Common myeloid progenitor, CD34-positive (primary cell): ENCODE measurements at regions not wholly inside any gene's neighbourhood (a gene's known extent, or its start where the extent isn't known, plus 50 kb on each side); places are given as distances from the start of the nearest gene placed in this dataset.

ENCODE experiments used
- CTCF ChIA-PET: fragments of 350-600 bp; sonication (Branson Sonifier 250); formaldehyde crosslinking; loops from one replicate; lab custom pipeline; 2021; ENCODE audit warnings: antibody characterized with exemption; lab: Charles Lee
- POLR2A ChIA-PET: fragments of 350-600 bp; sonication (Branson Sonifier 250); formaldehyde crosslinking; loops from one replicate; lab custom pipeline; 2021; ENCODE audit warnings: antibody characterized with exemption; lab: Charles Lee
- DNase-seq, 3 donors: peaks; one replicate each; pipeline versions ENCODE4 v3.0.0 to v3.0.0-alpha.2; 2013
- H3K27ac ChIP-seq, 2 experiments: 1 replicate in 1 of 2; 2 replicates in 1 of 2; pipeline ENCODE4 v1.7.0; 2013; ENCODE audit warnings: inconsistent platforms in 2 of 2, low read length in 2 of 2, mild to moderate bottlenecking in 2 of 2, low read depth in 1 of 2, moderate library complexity in 1 of 2; ENCODE audit not compliant: severe bottlenecking in 2 of 2, insufficient read depth in 1 of 2, poor library complexity in 1 of 2
- H3K27me3 ChIP-seq, 5 experiments: replicated peaks in 2 of 5; 1 replicate in 3 of 5; 2 replicates in 2 of 5; pipeline versions ENCODE4 v1.6.1 to v1.7.0; 2013; ENCODE audit warnings: low read length in 4 of 5, mild to moderate bottlenecking in 2 of 5, moderate library complexity in 2 of 5, inconsistent platforms in 1 of 5; ENCODE audit not compliant: insufficient read depth in 5 of 5, control insufficient read depth in 4 of 5
- H3K36me3 ChIP-seq, 4 experiments: 1 replicate in 2 of 4; 2 replicates in 2 of 4; pipeline versions ENCODE4 v1.6.1 to v1.7.0; 2013; ENCODE audit warnings: low read length in 3 of 4, control low read depth in 1 of 4, mild to moderate bottlenecking in 1 of 4; ENCODE audit not compliant: control insufficient read depth in 4 of 4, insufficient read depth in 4 of 4
- H3K4me1 ChIP-seq, 4 experiments: 1 replicate in 3 of 4; 2 replicates in 1 of 4; pipeline versions ENCODE4 v1.6.1 to v1.7.1; 2013; ENCODE audit warnings: low read length in 3 of 4, mild to moderate bottlenecking in 3 of 4, control low read depth in 1 of 4, inconsistent platforms in 1 of 4, moderate library complexity in 1 of 4; ENCODE audit not compliant: control insufficient read depth in 4 of 4, insufficient read depth in 4 of 4; ENCODE audit errors: control extremely low read depth in 1 of 4
- H3K4me3 ChIP-seq, 7 experiments: 1 replicate in 4 of 7; 2 replicates in 3 of 7; pipeline versions ENCODE4 v1.5.1 to v1.7.0; 2013; ENCODE audit warnings: mild to moderate bottlenecking in 7 of 7, low read length in 6 of 7, moderate library complexity in 6 of 7, inconsistent platforms in 2 of 7, low read depth in 2 of 7, control low read depth in 1 of 7; ENCODE audit not compliant: insufficient read depth in 4 of 7, control insufficient read depth in 1 of 7; ENCODE audit errors: extremely low read depth in 1 of 7
- H3K9me3 ChIP-seq, 5 experiments: 1 replicate in 4 of 5; 2 replicates in 1 of 5; pipeline versions ENCODE4 v1.6.1 to v1.7.1; 2013; ENCODE audit warnings: low read length in 4 of 5, mild to moderate bottlenecking in 2 of 5, inconsistent platforms in 1 of 5, low read depth in 1 of 5, moderate library complexity in 1 of 5; ENCODE audit not compliant: control insufficient read depth in 4 of 5, insufficient read depth in 2 of 5; ENCODE audit errors: control extremely low read depth in 1 of 5
- WGBS: methylation state at CpG from one replicate; pipeline ENCODE4 v1.1.5; 2013; ENCODE audit not compliant: insufficient coverage; 5-methylcytosine and 5-hydroxymethylcytosine counted together

DNA sequence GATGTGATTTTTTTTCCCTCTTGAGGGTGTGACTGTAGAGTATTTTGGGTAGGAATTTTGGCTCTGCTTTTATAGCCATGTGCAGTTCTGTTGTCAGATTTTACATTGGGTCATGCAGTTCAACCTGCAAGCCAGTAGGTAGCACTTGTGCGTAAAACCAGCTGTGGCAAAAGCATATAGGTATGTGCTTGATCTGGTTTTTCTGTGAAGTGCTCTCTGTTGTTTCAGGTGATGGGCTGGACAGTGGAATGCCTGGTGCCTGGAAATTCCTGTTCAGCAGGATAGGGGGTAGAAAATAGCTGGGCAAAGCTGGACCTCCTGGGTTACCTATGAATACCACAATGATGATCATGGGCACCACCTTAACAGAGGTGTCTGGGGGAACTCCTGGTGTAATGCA is 584.2 kb upstream of the PCDH10 start:
- POLR2A ChIA-PET, result no interaction called here
- 100% methylated on average over 1 of the region's 1 CpG for WGBS
- no peaks in the 10 kb centered on the region for H3K9me3 ChIP-seq
- CTCF ChIA-PET, result no interaction called here
- DNase-seq, result no peak
- no peaks in the 10 kb centered on the region for H3K27me3 ChIP-seq
- no peak overlapping the region for H3K4me3 ChIP-seq
- no peaks in the 10 kb centered on the region for H3K4me1 ChIP-seq
- no peak overlapping the region for H3K27ac ChIP-seq
- no peaks in the 10 kb centered on the region for H3K36me3 ChIP-seq

DNA sequence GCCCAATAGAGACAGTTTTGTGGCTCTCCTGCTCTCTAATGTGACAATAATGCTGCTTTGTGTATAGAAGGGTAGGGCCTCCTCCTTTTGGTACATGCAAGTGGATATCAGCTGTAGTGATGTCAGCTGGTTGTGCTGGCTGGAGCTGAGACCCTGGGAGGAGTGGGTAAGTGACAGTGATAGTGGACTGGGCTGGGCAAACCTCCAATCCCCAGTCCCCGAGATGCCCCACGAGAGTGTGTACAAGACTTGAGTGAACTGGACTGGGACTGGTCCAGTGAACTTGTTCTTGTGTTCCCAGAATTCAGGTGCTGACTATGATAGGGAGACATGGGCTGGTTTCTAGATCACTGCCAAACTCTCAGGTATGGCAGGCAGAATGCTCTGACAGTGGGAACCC is 583.6 kb upstream of the PCDH10 start:
- CTCF ChIA-PET, result no interaction called here
- DNase-seq, result no peak

DNA sequence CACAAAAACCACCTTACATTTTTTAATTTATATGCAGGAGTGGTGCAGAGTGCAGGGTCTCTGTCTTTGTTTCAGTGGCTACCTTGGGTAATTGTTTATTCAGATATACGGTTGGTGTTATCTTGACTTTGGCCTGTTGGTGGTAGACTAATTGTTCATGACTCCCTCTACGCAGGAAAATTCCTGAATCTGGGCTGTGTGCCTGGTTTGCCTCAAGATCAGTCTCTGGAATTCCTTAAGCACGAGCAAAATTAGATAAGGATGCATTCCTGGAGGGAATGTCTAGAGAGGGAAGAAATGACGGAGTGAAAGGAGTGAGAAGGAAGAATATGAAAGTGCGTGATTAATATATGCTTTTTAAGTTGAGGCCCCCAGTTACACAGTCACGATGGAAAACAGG is 576.9 kb upstream of the PCDH10 start:
- CTCF ChIA-PET, result no interaction called here
- Histone ChIP-seq H3K9me3 (peaks cover 0 to 3% (median 0%) of the 10 kb centered on the region in 5 experiments), H3K27ac (no peak overlapping the region), H3K36me3 (no peaks in the 10 kb centered on the region), H3K4me1 (no peaks in the 10 kb centered on the region), H3K27me3 (peaks cover 0 to 1% (median 0%) of the 10 kb centered on the region in 5 experiments), H3K4me3 (no peak overlapping the region)
- DNase-seq, result no peak
- POLR2A ChIA-PET, result interaction anchor here (0.6 kb wide), 1 partner anchor 90 kb away, joined by 3 read pairs; no protein-coding TSS in a partner anchor
- WGBS, result 85% methylated on average over 3 of the region's 6 CpGs

More for the DNA sequence above, 583.6 kb upstream of the PCDH10 start:
- Histone ChIP-seq H3K4me3 (no peak overlapping the region), H3K9me3 (no peaks in the 10 kb centered on the region), H3K36me3 (no peaks in the 10 kb centered on the region), H3K27me3 (no peaks in the 10 kb centered on the region), H3K27ac (no peak overlapping the region), H3K4me1 (no peaks in the 10 kb centered on the region)
- no CpG with 5 or more reads among the region's 2 CpGs for WGBS
- POLR2A ChIA-PET, result no interaction called here

GRCh38 chr4:132587626-132588025 is 561.5 kb upstream of the PCDH10 start:
- DNase-seq, result no peak
- Histone ChIP-seq H3K9me3 (no peaks in the 10 kb centered on the region), H3K27ac (no peak overlapping the region), H3K36me3 (no peaks in the 10 kb centered on the region), H3K4me1 (no peaks in the 10 kb centered on the region), H3K27me3 (no peaks in the 10 kb centered on the region), H3K4me3 (no peak overlapping the region)
- CTCF ChIA-PET, result no interaction called here
- POLR2A ChIA-PET, result no interaction called here

- no peak overlapping the region for H3K27ac ChIP-seq
- POLR2A ChIA-PET, result no interaction called here
These were observed 556.8 kb upstream of the PCDH10 start for GRCh38 chr4:132592340-132592739.

GRCh38 chr4:132592850-132593249 is 556.2 kb upstream of the PCDH10 start:
- no CpG with 5 or more reads among the region's 2 CpGs for WGBS

More at GRCh38 chr4:132592340-132592739, 556.8 kb upstream of the PCDH10 start:
- Histone ChIP-seq H3K27me3 (no peaks in the 10 kb centered on the region), H3K4me3 (no peak overlapping the region), H3K9me3 (no peaks in the 10 kb centered on the region), H3K4me1 (no peaks in the 10 kb centered on the region), H3K36me3 (no peaks in the 10 kb centered on the region)
- CTCF ChIA-PET, result no interaction called here
- DNase-seq, result no peak
- WGBS, result 90% methylated on average over 13 of the region's 13 CpGs

DNA sequence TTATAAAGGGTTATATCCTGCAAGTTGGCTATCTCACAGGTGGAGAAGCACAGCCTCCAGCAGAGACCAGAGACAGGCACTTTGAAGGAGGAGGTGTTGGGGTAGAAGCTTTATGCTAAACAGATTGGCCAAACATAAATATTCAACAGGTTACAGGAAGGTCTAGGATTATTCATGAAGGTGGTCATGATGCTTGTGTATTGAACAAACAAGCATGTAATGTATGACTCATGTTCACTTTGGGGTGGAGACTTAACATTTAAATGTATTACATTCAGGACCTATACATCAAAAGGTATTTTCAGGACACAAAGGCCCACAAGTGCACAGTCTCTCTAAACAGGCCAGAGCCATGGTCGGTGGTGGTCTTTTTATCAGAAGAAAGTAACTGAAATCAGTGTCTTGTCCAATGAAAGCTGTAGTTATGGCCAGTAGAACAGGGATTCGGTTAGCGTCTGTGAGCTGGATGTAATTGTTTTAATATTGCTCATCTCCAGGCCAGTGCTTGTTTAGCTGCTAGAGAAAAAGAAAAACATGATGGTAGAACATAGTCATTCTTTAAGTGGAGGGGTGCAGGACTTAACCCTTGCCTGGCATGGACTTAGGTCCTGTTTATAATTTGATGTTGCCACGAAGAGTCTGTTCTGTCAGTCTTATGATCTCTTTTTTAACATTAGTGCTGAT is 555.2 kb upstream of the PCDH10 start:
- Histone ChIP-seq H3K4me3 (no peak overlapping the region), H3K9me3 (no peaks in the 10 kb centered on the region), H3K4me1 (no peaks in the 10 kb centered on the region), H3K36me3 (no peaks in the 10 kb centered on the region), H3K27ac (no peak overlapping the region), H3K27me3 (no peaks in the 10 kb centered on the region)
- ChIA-PET CTCF (no interaction called here), POLR2A (no interaction called here)
- 70% methylated on average over 4 of the region's 4 CpGs for WGBS
- DNase-seq, result no peak

More at GRCh38 chr4:132592850-132593249, 556.2 kb upstream of the PCDH10 start:
- no peaks in the 10 kb centered on the region for H3K27me3 ChIP-seq
- POLR2A ChIA-PET, result no interaction called here
- no peak for DNase-seq
- no peaks in the 10 kb centered on the region for H3K4me1 ChIP-seq
- no peaks in the 10 kb centered on the region for H3K36me3 ChIP-seq
- H3K4me3 ChIP-seq, result no peak overlapping the region
- no peak overlapping the region for H3K27ac ChIP-seq
- CTCF ChIA-PET, result no interaction called here
- H3K9me3 ChIP-seq, result no peaks in the 10 kb centered on the region
